Thyroid gland (tissue), 4 donors: ENCODE measurements at regions not wholly inside any gene's neighbourhood (a gene's known extent, or its start where the extent isn't known, plus 50 kb on each side); places are given as distances from the start of the nearest gene placed in this dataset.

ENCODE experiments used
- CTCF ChIP-seq, 6 experiments: fragments of 200-600 bp in 3 of 6; fragments of 450-650 bp in 3 of 6; sonication (generic) in 3 of 6; IDR thresholded peaks; one replicate each; pipeline ENCODE4 v1.5.1; 2016 to 2019; ENCODE audit warnings: antibody characterized with exemption in 6 of 6, mild to moderate bottlenecking in 2 of 6, inconsistent platforms in 1 of 6, moderate library complexity in 1 of 6
- POLR2A ChIP-seq, 2 donors: fragments of 450-650 bp; IDR thresholded peaks; one replicate each; pipeline ENCODE4 v1.6.1; 2017; ENCODE audit warnings: antibody characterized with exemption in 2 of 2, mild to moderate bottlenecking in 2 of 2, moderate library complexity in 1 of 2

- no peak for TF ChIP-seq CTCF (IDR thresholded peaks at IDR 0.05)
- no peak for TF ChIP-seq POLR2A (IDR thresholded peaks at IDR 0.05)
Observed at GRCh38 chr22:48426466-48427380, 1401.0 kb downstream of the BRD1 start.
